GM18498 (cell line): ENCODE measurements at regions not wholly inside any gene's neighbourhood (a gene's known extent, or its start where the extent isn't known, plus 50 kb on each side); places are given as distances from the start of the nearest gene placed in this dataset.

Experiments
- ATAC-seq: cut with Tn5 transposase; IDR thresholded peaks from one replicate; pipeline ENCODE4 v1.9.1; 2021; ENCODE audit warnings: mild to moderate bottlenecking, moderate library complexity; ENCODE audit not compliant: unreplicated experiment

- no peak for ATAC-seq
These were observed 195.9 kb upstream of the PMFBP1 start for GRCh38 chr16:72367851-72368250.

- no peak for ATAC-seq
These were observed 191.0 kb upstream of the PMFBP1 start for GRCh38 chr16:72362973-72363372.

GRCh38 chr16:72362476-72362875, 190.5 kb upstream of the PMFBP1 start:
- ATAC-seq = no peak

GRCh38 chr16:72357910-72358309, 186.0 kb upstream of the PMFBP1 start:
- no peak for ATAC-seq

GRCh38 chr16:72355561-72355960, 183.6 kb upstream of the PMFBP1 start:
- ATAC-seq = no peak

- ATAC-seq = no peak
These were observed 177.8 kb upstream of the PMFBP1 start for GRCh38 chr16:72349719-72350118.

- no peak for ATAC-seq
These were observed 161.0 kb upstream of the PMFBP1 start for GRCh38 chr16:72332926-72333325.

- ATAC-seq = no peak
These were observed 152.6 kb upstream of the PMFBP1 start for GRCh38 chr16:72324578-72324977.

- no peak for ATAC-seq
These were observed 145.5 kb upstream of the PMFBP1 start for GRCh38 chr16:72317446-72317845.

- no peak for ATAC-seq
These were observed 141.9 kb upstream of the PMFBP1 start for GRCh38 chr16:72313903-72314302.

GRCh38 chr16:72312828-72313227, 140.9 kb upstream of the PMFBP1 start:
- ATAC-seq = no peak

- no peak for ATAC-seq
These were observed 139.5 kb upstream of the PMFBP1 start for GRCh38 chr16:72311426-72311825.

- ATAC-seq = no peak
These were observed 137.0 kb upstream of the PMFBP1 start for GRCh38 chr16:72309001-72309400.

- no peak for ATAC-seq
These were observed 136.4 kb upstream of the PMFBP1 start for GRCh38 chr16:72308396-72308795.

GRCh38 chr16:72302332-72302731, 130.4 kb upstream of the PMFBP1 start:
- no peak for ATAC-seq

- ATAC-seq = no peak
These were observed 129.7 kb upstream of the PMFBP1 start for GRCh38 chr16:72301523-72302236.

- ATAC-seq = no peak
These were observed 128.9 kb upstream of the PMFBP1 start for GRCh38 chr16:72300892-72301291.

- no peak for ATAC-seq
These were observed 127.8 kb upstream of the PMFBP1 start for GRCh38 chr16:72299684-72300243.

- ATAC-seq = no peak
These were observed 127.0 kb upstream of the PMFBP1 start for GRCh38 chr16:72298961-72299360.

GRCh38 chr16:72295914-72296313, 124.0 kb upstream of the PMFBP1 start:
- no peak for ATAC-seq

- ATAC-seq = no peak
These were observed 119.6 kb upstream of the PMFBP1 start for GRCh38 chr16:72291531-72291981.

GRCh38 chr16:72291121-72291520, 119.2 kb upstream of the PMFBP1 start:
- ATAC-seq = no peak

GRCh38 chr16:72287649-72288048, 115.7 kb upstream of the PMFBP1 start:
- no peak for ATAC-seq
